Renal cortex interstitium (tissue), 11 donors: ENCODE measurements at regions not wholly inside any gene's neighbourhood (a gene's known extent, or its start where the extent isn't known, plus 50 kb on each side); places are given as distances from the start of the nearest gene placed in this dataset.

Experiments used
- DNase-seq, 11 donors: peaks; one replicate each; pipeline ENCODE4 v3.0.0-alpha.2; 2013; ENCODE audit warnings: low read depth in 9 of 11, low spot score in 4 of 11; ENCODE audit errors: extremely low read depth in 1 of 11

GRCh38 chr7:431041-431440 is 88.6 kb downstream of the PDGFA start:
- no peak for DNase-seq

- no peak for DNase-seq
Measured at GRCh38 chr7:431658-432111, 88.0 kb downstream of the PDGFA start.

- no peak for DNase-seq
Measured at GRCh38 chr7:432256-432655, 87.4 kb downstream of the PDGFA start.

GRCh38 chr7:432933-433332 is 86.7 kb downstream of the PDGFA start:
- DNase-seq, result no peak

GRCh38 chr7:433558-433957 is 86.1 kb downstream of the PDGFA start:
- no peak for DNase-seq

- no peak for DNase-seq
Measured at GRCh38 chr7:434891-435629, 84.6 kb downstream of the PDGFA start.

- no peak for DNase-seq
Measured at GRCh38 chr7:435630-436366, 83.8 kb downstream of the PDGFA start.

GRCh38 chr7:436367-437128 is 83.1 kb downstream of the PDGFA start:
- no peak for DNase-seq

GRCh38 chr7:437329-438251 is 82.1 kb downstream of the PDGFA start:
- no peak for DNase-seq

DNA sequence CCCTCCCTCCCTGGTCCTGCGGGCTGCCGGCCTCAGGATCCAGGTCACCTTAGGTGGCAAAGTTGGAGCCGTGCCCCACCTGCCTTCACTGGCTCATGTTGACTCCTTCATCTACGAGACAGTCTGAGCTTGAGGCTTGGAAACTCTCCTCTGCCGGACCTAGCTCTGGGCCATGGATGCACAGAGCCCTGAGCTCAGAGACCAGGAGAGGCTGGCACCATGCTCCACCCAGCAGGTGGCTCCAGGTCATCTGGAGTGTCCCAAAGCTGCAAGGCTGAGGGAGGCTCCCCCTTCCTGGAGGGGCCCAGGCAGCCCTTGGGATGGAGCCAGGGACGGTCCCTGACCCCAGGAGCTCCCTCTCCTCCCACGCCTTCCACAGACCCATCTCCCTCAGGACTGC is 81.3 kb downstream of the PDGFA start:
- DNase-seq, result no peak

- no peak for DNase-seq
Measured at GRCh38 chr7:438916-439315, 80.7 kb downstream of the PDGFA start.

- no peak for DNase-seq
Measured at GRCh38 chr7:440059-440749, 79.4 kb downstream of the PDGFA start.

DNA sequence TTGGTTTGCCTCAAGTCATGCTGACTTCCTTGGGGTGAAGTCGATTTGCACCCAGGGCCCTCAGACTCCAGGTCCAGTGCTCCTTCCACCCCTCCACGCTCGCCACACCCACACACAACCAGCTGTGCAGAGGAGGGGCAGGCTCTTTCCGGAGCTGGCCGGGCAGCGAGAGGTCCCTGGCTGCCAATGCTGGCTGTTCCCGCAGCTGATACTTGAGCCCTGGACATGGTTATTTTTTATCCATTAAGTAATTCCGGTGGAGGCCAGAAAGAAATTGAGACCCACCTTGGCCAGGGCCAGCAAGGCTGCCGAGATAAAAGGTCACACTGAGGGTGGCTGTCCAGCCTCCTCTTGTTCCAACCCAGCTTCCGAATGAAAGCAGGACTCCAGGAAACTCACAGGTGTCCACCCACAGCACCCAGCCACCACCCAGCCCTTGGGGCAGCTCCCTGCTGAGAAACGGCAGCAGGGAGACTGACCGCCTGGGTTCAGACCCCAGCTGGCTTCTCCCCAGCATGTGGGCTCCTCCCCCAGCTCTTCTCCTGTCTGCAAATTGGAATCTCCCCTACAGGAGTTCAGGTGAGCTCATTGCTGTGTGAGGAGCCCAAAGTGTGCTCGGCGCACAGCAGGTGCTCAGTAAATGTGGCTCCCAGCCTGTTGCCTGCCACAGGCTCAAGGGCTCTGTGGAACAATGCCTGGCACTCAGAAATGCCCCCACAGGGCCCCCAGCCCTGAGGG is 77.8 kb downstream of the PDGFA start:
- no peak for DNase-seq

- no peak for DNase-seq
Measured at GRCh38 chr7:442457-442856, 77.2 kb downstream of the PDGFA start.

- DNase-seq, result no peak
Measured at GRCh38 chr7:443279-443833, 76.3 kb downstream of the PDGFA start.

GRCh38 chr7:444606-445005 is 75.0 kb downstream of the PDGFA start:
- no peak for DNase-seq

- DNase-seq, result no peak
Measured at GRCh38 chr7:445020-445419, 74.6 kb downstream of the PDGFA start.
